SK-N-SH (cell line): ENCODE measurements at regions not wholly inside any gene's neighbourhood (a gene's known extent, or its start where the extent isn't known, plus 50 kb on each side); places are given as distances from the start of the nearest gene placed in this dataset.

Experiments used
- CTCF ChIA-PET: fragments of 300-600, 350-600 bp; formaldehyde crosslinking; extraction: SDS; loops from one replicate; lab custom pipeline; 2021; lab: Yijun Ruan, JAX
- POLR2A ChIA-PET: fragments of 350-600 bp; sonication (Branson Sonifier 250); formaldehyde crosslinking; extraction: SDS; loops from one replicate; lab custom pipeline; 2020; ENCODE audit warnings: antibody characterized with exemption, inconsistent platforms; lab: Yijun Ruan, JAX
- DNase-seq: peaks from one replicate; pipeline ENCODE4 v3.0.0; 2012
- H2AFZ ChIP-seq: fragments of 200-600 bp; sonication (generic); 2 replicates; pipeline ENCODE4 v1.8.1; 2016; ENCODE audit warnings: antibody characterized with exemption, mild to moderate bottlenecking, low read depth
- H3F3A ChIP-seq: fragments of 200-600 bp; sonication (generic); replicated peaks from 2 replicates; pipeline ENCODE3; 2016; ENCODE audit warnings: antibody characterized with exemption, mild to moderate bottlenecking; ENCODE audit not compliant: insufficient read depth
- H3K27ac ChIP-seq, 2 experiments: fragments of 200-500 bp in 1 of 2; fragments of 200-600 bp in 1 of 2; sonication (Bioruptor generic) in 1 of 2; sonication (generic), shearing (Covaris generic) in 1 of 2; 2 replicates each; pipeline versions ENCODE4 v1.5.1 to v1.6.1; 2014 to 2016; ENCODE audit warnings: low read depth in 2 of 2, inconsistent platforms in 1 of 2, low read length in 1 of 2, mild to moderate bottlenecking in 1 of 2, mixed read lengths in 1 of 2
- H3K27me3 ChIP-seq: fragments of 200-600 bp; sonication (generic), shearing (Covaris generic); 2 replicates; pipeline ENCODE4 v1.6.1; 2016; ENCODE audit warnings: mixed run types; ENCODE audit not compliant: insufficient read depth
- H3K36me3 ChIP-seq, 2 experiments: fragments of 200-500 bp in 1 of 2; fragments of 200-600 bp in 1 of 2; sonication (Bioruptor generic) in 1 of 2; sonication (generic) in 1 of 2; replicated peaks in 1 of 2; 2 replicates each; pipeline versions ENCODE3 to v1.5.1; 2014 to 2016; ENCODE audit warnings: low read length in 1 of 2, mild to moderate bottlenecking in 1 of 2; ENCODE audit not compliant: insufficient read depth in 2 of 2, control insufficient read depth in 1 of 2
- H3K4me1 ChIP-seq, 2 experiments: fragments of 200-500 bp in 1 of 2; fragments of 200-600 bp in 1 of 2; sonication (Bioruptor generic) in 1 of 2; sonication (generic), shearing (Covaris generic) in 1 of 2; 2 replicates each; pipeline versions ENCODE4 v1.5.1 to v1.6.1; 2014 to 2016; ENCODE audit warnings: low read depth in 1 of 2, low read length in 1 of 2, mixed run types in 1 of 2; ENCODE audit not compliant: insufficient read depth in 2 of 2, control insufficient read depth in 1 of 2
- H3K4me2 ChIP-seq: fragments of 200-600 bp; sonication (generic), shearing (Covaris generic); 2 replicates; pipeline ENCODE4 v1.6.1; 2017; ENCODE audit warnings: mixed run types
- H3K4me3 ChIP-seq, 2 experiments: fragments of 200-500 bp in 1 of 2; fragments of 200-600 bp in 1 of 2; sonication (Bioruptor generic) in 1 of 2; sonication (generic), shearing (Covaris generic) in 1 of 2; 2 replicates each; pipeline versions ENCODE4 v1.5.1 to v1.8.1; 2014 to 2016; ENCODE audit warnings: low read depth in 2 of 2, inconsistent platforms in 1 of 2, low read length in 1 of 2, mild to moderate bottlenecking in 1 of 2, mixed read lengths in 1 of 2, moderate library complexity in 1 of 2
- H3K79me2 ChIP-seq: fragments of 200-600 bp; sonication (generic); 2 replicates; pipeline ENCODE4 v1.8.1; 2017; ENCODE audit warnings: mild to moderate bottlenecking; ENCODE audit not compliant: insufficient read depth
- H3K9ac ChIP-seq: fragments of 200-600 bp; sonication (generic); 2 replicates; pipeline ENCODE4 v1.6.1; 2017; ENCODE audit warnings: mixed run types
- H3K9me2 ChIP-seq: fragments of 200-600 bp; sonication (generic); 2 replicates; pipeline ENCODE4 v1.6.1; 2017; ENCODE audit warnings: mixed run types
- H3K9me3 ChIP-seq: fragments of 200-600 bp; sonication (generic); 2 replicates; pipeline ENCODE4 v1.6.1; 2017; ENCODE audit warnings: mixed run types, mild to moderate bottlenecking, moderate library complexity
- H4K20me1 ChIP-seq: fragments of 200-600 bp; sonication (generic); 2 replicates; pipeline ENCODE4 v1.6.1; 2017; ENCODE audit warnings: mild to moderate bottlenecking, mixed run types; ENCODE audit not compliant: insufficient read depth
- CHD2 ChIP-seq: fragments of 150-350 bp; IDR thresholded peaks from 2 replicates; pipeline ENCODE4 v1.6.1; 2018; ENCODE audit warnings: low read length; ENCODE audit not compliant: partially characterized antibody
- ELF1 ChIP-seq: IDR thresholded peaks from 2 replicates; pipeline ENCODE4 v1.4.0; 2012
- EP300 ChIP-seq, 2 experiments: IDR thresholded peaks; 2 replicates each; pipeline versions ENCODE4 v1.4.0 to v1.6.1; 2012; ENCODE audit warnings: borderline replicate concordance in 1 of 2, low read depth in 1 of 2, low read length in 1 of 2
- FOXJ3 ChIP-seq: sonication (generic); formaldehyde crosslinking; IDR thresholded peaks from 2 replicates; pipeline ENCODE4 v1.5.1; 2020; ENCODE audit warnings: mild to moderate bottlenecking, missing genetic modification reagents
- FOXM1 ChIP-seq: IDR thresholded peaks from 2 replicates; pipeline ENCODE4 v1.4.0; 2012; ENCODE audit warnings: low read depth, mild to moderate bottlenecking
- GATA2 ChIP-seq: sonication (generic); formaldehyde crosslinking; IDR thresholded peaks from 2 replicates; pipeline ENCODE4 v1.5.0; 2020; ENCODE audit warnings: mild to moderate bottlenecking, missing genetic modification reagents
- NRF1 ChIP-seq: IDR thresholded peaks from 2 replicates; pipeline ENCODE4 v1.6.1; 2012; ENCODE audit warnings: low read depth, mild to moderate bottlenecking, low read length
- POLR2AphosphoS5 ChIP-seq: IDR thresholded peaks from 2 replicates; pipeline ENCODE4 v1.6.1; 2012; ENCODE audit warnings: low read depth, low read length
- RAD21 ChIP-seq: IDR thresholded peaks from 2 replicates; pipeline ENCODE4 v1.6.1; 2012; ENCODE audit warnings: mild to moderate bottlenecking, low read length
- RCOR1 ChIP-seq: fragments of 150-350 bp; IDR thresholded peaks from 2 replicates; pipeline ENCODE4 v1.6.1; 2017; ENCODE audit warnings: antibody characterized with exemption, low read length
- SIN3A ChIP-seq: IDR thresholded peaks from 2 replicates; pipeline ENCODE4 v1.6.1; 2012; ENCODE audit warnings: low read depth, mild to moderate bottlenecking, low read length, moderate library complexity, borderline replicate concordance
- TCF12 ChIP-seq: IDR thresholded peaks from 2 replicates; pipeline ENCODE4 v1.4.0; 2012
- WGBS: methylation state at CpG from one replicate; pipeline ENCODE4 v1.1.6; 2017; ENCODE audit warnings: low lambda C conversion rate; 5-methylcytosine and 5-hydroxymethylcytosine counted together
- TF ChIP-seq, protein P1 (sequence below): IDR thresholded peaks from 2 replicates; pipeline ENCODE4 v1.6.1; 2012; ENCODE audit warnings: mild to moderate bottlenecking, low read depth, low read length, moderate library complexity

DNA sequence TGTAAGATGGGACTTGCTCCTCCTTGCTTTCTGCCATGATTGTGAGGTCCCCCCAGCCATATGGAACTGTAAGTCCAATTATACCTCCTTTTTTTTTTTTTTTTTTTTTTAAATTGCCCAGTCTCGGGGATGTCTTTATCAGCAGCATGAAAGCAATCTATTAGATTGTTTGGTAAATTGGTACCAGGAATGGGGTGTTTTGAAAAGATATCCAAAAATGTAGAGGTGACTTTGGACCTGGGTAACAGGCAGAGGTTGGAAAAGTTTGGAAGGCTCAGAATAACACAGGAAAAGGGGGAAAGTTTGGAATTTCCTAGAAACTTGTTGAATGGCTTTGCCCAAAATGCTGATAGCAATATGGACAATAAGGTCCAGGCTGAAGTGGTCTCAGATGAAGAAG lies 545.8 kb upstream of the ALCAM start:
- Histone ChIP-seq H3F3A (no peaks in the 10 kb centered on the region), H3K9me2 (no peaks in the 10 kb centered on the region), H3K4me2 (no peak overlapping the region), H3K9me3 (peaks cover 9% of the 10 kb centered on the region; the same call in 1 of the 2 replicates), H3K4me3 (no peak overlapping the region), H2AFZ (no peak overlapping the region), H3K79me2 (no peaks in the 10 kb centered on the region), H3K36me3 (no peaks in the 10 kb centered on the region), H4K20me1 (no peaks in the 10 kb centered on the region), H3K27ac (no peak overlapping the region), H3K27me3 (no peaks in the 10 kb centered on the region), H3K4me1 (peaks cover 0 to 4% of the 10 kb centered on the region in 2 experiments; a peak in 2 of 4 replicates), H3K9ac (no peak overlapping the region)
- ChIA-PET POLR2A (no interaction called here), CTCF (no interaction called here)
- TF ChIP-seq NRF1 (no peak), SIN3A (no peak), ELF1 (no peak), EP300 (IDR thresholded peaks at IDR 0.05; ENCODE audit: borderline replicate concordance in 1 of 2, low read depth in 1 of 2, low read length in 1 of 2) (no peak), TCF12 (no peak), CHD2 (no peak), FOXJ3 (CRISPR knock-in tag) (no peak), POLR2AphosphoS5 (no peak)
- TF ChIP-seq, protein P1, sequence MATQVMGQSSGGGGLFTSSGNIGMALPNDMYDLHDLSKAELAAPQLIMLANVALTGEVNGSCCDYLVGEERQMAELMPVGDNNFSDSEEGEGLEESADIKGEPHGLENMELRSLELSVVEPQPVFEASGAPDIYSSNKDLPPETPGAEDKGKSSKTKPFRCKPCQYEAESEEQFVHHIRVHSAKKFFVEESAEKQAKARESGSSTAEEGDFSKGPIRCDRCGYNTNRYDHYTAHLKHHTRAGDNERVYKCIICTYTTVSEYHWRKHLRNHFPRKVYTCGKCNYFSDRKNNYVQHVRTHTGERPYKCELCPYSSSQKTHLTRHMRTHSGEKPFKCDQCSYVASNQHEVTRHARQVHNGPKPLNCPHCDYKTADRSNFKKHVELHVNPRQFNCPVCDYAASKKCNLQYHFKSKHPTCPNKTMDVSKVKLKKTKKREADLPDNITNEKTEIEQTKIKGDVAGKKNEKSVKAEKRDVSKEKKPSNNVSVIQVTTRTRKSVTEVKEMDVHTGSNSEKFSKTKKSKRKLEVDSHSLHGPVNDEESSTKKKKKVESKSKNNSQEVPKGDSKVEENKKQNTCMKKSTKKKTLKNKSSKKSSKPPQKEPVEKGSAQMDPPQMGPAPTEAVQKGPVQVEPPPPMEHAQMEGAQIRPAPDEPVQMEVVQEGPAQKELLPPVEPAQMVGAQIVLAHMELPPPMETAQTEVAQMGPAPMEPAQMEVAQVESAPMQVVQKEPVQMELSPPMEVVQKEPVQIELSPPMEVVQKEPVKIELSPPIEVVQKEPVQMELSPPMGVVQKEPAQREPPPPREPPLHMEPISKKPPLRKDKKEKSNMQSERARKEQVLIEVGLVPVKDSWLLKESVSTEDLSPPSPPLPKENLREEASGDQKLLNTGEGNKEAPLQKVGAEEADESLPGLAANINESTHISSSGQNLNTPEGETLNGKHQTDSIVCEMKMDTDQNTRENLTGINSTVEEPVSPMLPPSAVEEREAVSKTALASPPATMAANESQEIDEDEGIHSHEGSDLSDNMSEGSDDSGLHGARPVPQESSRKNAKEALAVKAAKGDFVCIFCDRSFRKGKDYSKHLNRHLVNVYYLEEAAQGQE, result no peak
- WGBS, result 16% methylated on average over 1 of the region's 1 CpG
- no peak for DNase-seq

DNA sequence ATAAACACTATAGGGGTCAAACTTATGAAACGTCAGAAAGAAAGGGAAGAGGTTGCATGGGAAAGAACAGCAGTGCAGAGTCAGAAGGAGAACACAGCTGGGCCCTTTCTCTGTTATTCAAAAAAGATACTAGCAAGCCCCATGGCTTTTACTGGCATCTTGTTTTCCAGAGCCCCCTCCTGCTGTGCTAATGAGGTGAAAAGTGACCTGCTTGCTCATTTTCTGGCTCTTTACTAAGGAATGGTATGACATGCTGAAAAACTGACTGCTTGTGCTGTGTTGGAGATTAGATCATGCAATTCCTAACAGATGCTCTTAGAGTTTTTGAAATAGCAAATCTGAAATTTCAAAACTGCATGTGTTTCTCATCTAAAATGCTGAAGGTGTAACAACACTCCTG lies 541.6 kb upstream of the ALCAM start:
- TF ChIP-seq RCOR1, result peak; percentile 38; the same call in 1 of the 2 replicates
- peak in 1 of 2 experiments; percentile 60; a peak in 2 of 4 replicates for TF ChIP-seq EP300 (IDR thresholded peaks at IDR 0.05; ENCODE audit: borderline replicate concordance in 1 of 2, low read depth in 1 of 2, low read length in 1 of 2)
- peak; percentile 13; the same call in 1 of the 2 replicates for TF ChIP-seq RAD21
- TF ChIP-seq GATA2 (CRISPR knock-in tag), result peak; percentile 48; the same call in 1 of the 2 replicates
- TF ChIP-seq FOXM1, result no peak
- peak overlapping the region in 1 of 2 experiments; percentile 63; a peak in 2 of 4 replicates for H3K27ac ChIP-seq
- 37% methylated on average over 1 of the region's 1 CpG for WGBS
- ChIA-PET CTCF (interaction anchor here (1.9 kb wide), 1 partner anchor 540 kb away, joined by 4 read pairs; no protein-coding TSS in a partner anchor), POLR2A (no interaction called here)
- peak; percentile 27 for DNase-seq
- no peaks in the 10 kb centered on the region for H3K36me3 ChIP-seq
- peaks cover 0 to 4% of the 10 kb centered on the region in 2 experiments; a peak in 2 of 4 replicates for H3K4me1 ChIP-seq
- H3K9me3 ChIP-seq, result peaks cover 4% of the 10 kb centered on the region; the same call in 1 of the 2 replicates
- no peaks in the 10 kb centered on the region for H3K9me2 ChIP-seq
- H3K79me2 ChIP-seq, result no peaks in the 10 kb centered on the region
- H4K20me1 ChIP-seq, result no peaks in the 10 kb centered on the region
- no peaks in the 10 kb centered on the region for H3K27me3 ChIP-seq
- no peak overlapping the region for H3K4me2 ChIP-seq
- no peak overlapping the region for H3K9ac ChIP-seq
- no peaks in the 10 kb centered on the region for H3F3A ChIP-seq
- H3K4me3 ChIP-seq, result no peak overlapping the region
- H2AFZ ChIP-seq, result no peak overlapping the region
